Calu3 (cell line): ENCODE measurements at regions not wholly inside any gene's neighbourhood (a gene's known extent, or its start where the extent isn't known, plus 50 kb on each side); places are given as distances from the start of the nearest gene placed in this dataset.

Source experiments
- BruUV-seq: library from RNA; stranded (reverse); fragments of 400-500 nt; replicated peaks from 2 replicates; lab custom pipeline; 2021; lab: Mats Ljungman, UMichigan
- CTCF ChIA-PET: fragments of 300-600 bp; sonication (Branson Sonifier 250); formaldehyde crosslinking; loops from one replicate; lab custom pipeline; 2022; ENCODE audit warnings: antibody characterized with exemption; lab: Charles Lee
- DNase-seq: peaks from one replicate; pipeline ENCODE4 v3.0.0; 2022
- H3K27ac Mint-ChIP-seq: one replicate; pipeline ENCODE4 v1.8.0; 2022; ENCODE audit warnings: mixed read lengths; ENCODE audit not compliant: unreplicated experiment
- H3K27me3 Mint-ChIP-seq: one replicate; pipeline ENCODE4 v1.8.0; 2022; ENCODE audit warnings: mixed read lengths; ENCODE audit not compliant: unreplicated experiment
- H3K36me3 Mint-ChIP-seq: one replicate; pipeline ENCODE4 v1.8.0; 2022; ENCODE audit warnings: mild to moderate bottlenecking, moderate library complexity, mixed read lengths; ENCODE audit not compliant: insufficient read depth, unreplicated experiment
- H3K4me1 Mint-ChIP-seq: one replicate; pipeline ENCODE4 v1.8.0; 2022; ENCODE audit warnings: mild to moderate bottlenecking, low read depth, mixed read lengths; ENCODE audit not compliant: unreplicated experiment
- H3K4me3 Mint-ChIP-seq: one replicate; pipeline ENCODE4 v1.8.0; 2022; ENCODE audit warnings: mild to moderate bottlenecking, low read depth, moderate library complexity, mixed read lengths; ENCODE audit not compliant: unreplicated experiment
- H3K9me3 Mint-ChIP-seq: one replicate; pipeline ENCODE4 v1.8.0; 2022; ENCODE audit warnings: low read depth, mixed read lengths; ENCODE audit not compliant: unreplicated experiment
- CTCF ChIP-seq: fragments of 200-600 bp; IDR thresholded peaks from one replicate; pipeline ENCODE4 v1.8.0; 2022; ENCODE audit warnings: antibody characterized with exemption; ENCODE audit not compliant: unreplicated experiment
- intact Hi-C: fragments of 100-400 bp; cut with micrococcal nuclease; formaldehyde crosslinking; loops from one replicate; pipeline ENCODE4 v1.10.0; 2022; ENCODE audit not compliant: unreplicated experiment

- DNase-seq = no peak
- Mint-ChIP-seq H3K4me1 (no peaks in the 10 kb centered on the region), H3K9me3 (peaks cover 8% of the 10 kb centered on the region), H3K36me3 (no peaks in the 10 kb centered on the region), H3K27ac (no peak overlapping the region), H3K27me3 (peaks cover 10% of the 10 kb centered on the region), H3K4me3 (no peak overlapping the region)
- no TSS peak for BruUV-seq
- intact Hi-C loops = no loop called here
- TF ChIP-seq CTCF = no peak
- CTCF ChIA-PET = no interaction called here
Observed at GRCh38 chr11:115944596-115944995, 440.4 kb upstream of the CADM1 start.

- Mint-ChIP-seq H3K4me3 (no peak overlapping the region), H3K36me3 (no peaks in the 10 kb centered on the region), H3K9me3 (peaks cover 13% of the 10 kb centered on the region), H3K4me1 (no peaks in the 10 kb centered on the region), H3K27ac (no peak overlapping the region), H3K27me3 (peaks cover 10% of the 10 kb centered on the region)
- CTCF ChIA-PET = interaction anchor here (0.9 kb wide), 1 partner anchor 16 kb away, joined by 3 read pairs; no protein-coding TSS in a partner anchor
- BruUV-seq = no TSS peak
- no peak for TF ChIP-seq CTCF
- intact Hi-C loops = no loop called here
- DNase-seq = no peak
Observed at GRCh38 chr11:115942011-115942410, 437.8 kb upstream of the CADM1 start.

- CTCF ChIA-PET = interaction anchor here (0.6 to 0.9 kb wide), 2 partner anchors 16 to 293 kb away, joined by 3 read pairs; no protein-coding TSS in a partner anchor
- Mint-ChIP-seq H3K27me3 (peaks cover 10% of the 10 kb centered on the region), H3K36me3 (no peaks in the 10 kb centered on the region), H3K9me3 (peaks cover 13% of the 10 kb centered on the region), H3K4me1 (no peaks in the 10 kb centered on the region), H3K27ac (no peak overlapping the region), H3K4me3 (no peak overlapping the region)
- TF ChIP-seq CTCF = no peak
- peak; percentile 55 for DNase-seq
- intact Hi-C loops = no loop called here
- no TSS peak for BruUV-seq
Observed at GRCh38 chr11:115941481-115941993, 437.3 kb upstream of the CADM1 start.

GRCh38 chr11:115941044-115941443 lies 436.8 kb upstream of the CADM1 start:
- DNase-seq = no peak
- BruUV-seq = no TSS peak
- Mint-ChIP-seq H3K27me3 (peaks cover 9% of the 10 kb centered on the region), H3K4me1 (no peaks in the 10 kb centered on the region), H3K9me3 (peaks cover 13% of the 10 kb centered on the region), H3K36me3 (no peaks in the 10 kb centered on the region), H3K27ac (no peak overlapping the region), H3K4me3 (no peak overlapping the region)
- CTCF ChIA-PET = interaction anchor here (0.6 to 0.9 kb wide), 2 partner anchors 15 to 293 kb away, joined by 3 read pairs; no protein-coding TSS in a partner anchor
- no peak for TF ChIP-seq CTCF
- intact Hi-C loops = no loop called here
